ENCODE measurements at regions not wholly inside any gene's neighbourhood (a gene's known extent, or its start where the extent isn't known, plus 50 kb on each side); places are given as distances from the start of the nearest gene placed in this dataset.

DNA sequence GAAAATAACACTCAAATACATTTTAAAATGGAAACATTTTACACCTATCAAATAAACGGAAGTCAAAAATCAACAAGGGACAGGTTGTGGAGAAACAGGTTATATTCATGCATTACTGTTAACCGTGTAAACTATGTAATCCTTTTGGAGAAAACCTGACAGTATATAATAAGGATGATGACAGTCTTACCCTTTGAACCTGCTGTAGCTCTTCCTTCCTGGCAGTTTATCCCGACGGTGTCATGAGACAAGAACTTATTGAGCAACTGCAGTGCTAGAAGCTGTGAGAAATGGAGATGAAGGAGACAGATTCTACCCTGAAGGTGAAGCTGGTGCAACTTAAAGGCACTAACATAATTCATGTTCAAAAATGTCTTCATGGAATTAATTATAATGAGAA, 76.7 kb downstream of the PLEKHG1 start:
- Histone ChIP-seq H3K9ac (ENCODE audit: low read length) (no peak overlapping the region), H2BK120ac (ENCODE audit: insufficient read depth, low read length, poor library complexity) (no peak overlapping the region), H3K9me3 (ENCODE audit: insufficient read depth, low read depth, low read length) (no peaks in the 10 kb centered on the region), H4K12ac (ENCODE audit: low read depth, low read length) (no peak overlapping the region), H2BK12ac (ENCODE audit: low read length) (no peak overlapping the region), H3K18ac (ENCODE audit: low read length) (no peak overlapping the region), H2BK5ac (ENCODE audit: low read depth, low read length, poor library complexity) (no peak overlapping the region), H2AK5ac (ENCODE audit: low read length) (no peak overlapping the region), H3K27ac (ENCODE audit: low read depth, low read length) (no peak overlapping the region), H3K4ac (ENCODE audit: low read depth, low read length) (no peak overlapping the region), H3K14ac (ENCODE audit: low read length) (no peak overlapping the region), H3K27me3 (ENCODE audit: insufficient read depth, low read length) (no peaks in the 10 kb centered on the region), H3K36me3 (ENCODE audit: control insufficient read depth in 1 of 2, insufficient read depth in 2 of 2, low read length in 2 of 2) (no peaks in the 10 kb centered on the region), H3K79me1 (ENCODE audit: low read length) (no peaks in the 10 kb centered on the region), H3K4me1 (ENCODE audit: control insufficient read depth in 1 of 2, insufficient read depth in 2 of 2, low read length in 2 of 2) (no peaks in the 10 kb centered on the region), H3K4me3 (ENCODE audit: low read depth, low read length) (no peak overlapping the region), H3K4me2 (ENCODE audit: low read length) (no peak overlapping the region), H3K79me2 (ENCODE audit: control insufficient read depth, insufficient read depth, low read length, poor library complexity) (no peaks in the 10 kb centered on the region), H4K91ac (ENCODE audit: low read depth, low read length) (no peak overlapping the region), H2AFZ (ENCODE audit: insufficient read depth, low read length, poor library complexity) (no peak overlapping the region), H3K23ac (ENCODE audit: low read length) (no peak overlapping the region), H4K8ac (ENCODE audit: low read depth, low read length) (no peak overlapping the region)
- WGBS (ENCODE audit: extremely low coverage, insufficient coverage, insufficient read length), result no CpG with 5 or more reads among the region's 4 CpGs
- no peak for DNase-seq

DNA sequence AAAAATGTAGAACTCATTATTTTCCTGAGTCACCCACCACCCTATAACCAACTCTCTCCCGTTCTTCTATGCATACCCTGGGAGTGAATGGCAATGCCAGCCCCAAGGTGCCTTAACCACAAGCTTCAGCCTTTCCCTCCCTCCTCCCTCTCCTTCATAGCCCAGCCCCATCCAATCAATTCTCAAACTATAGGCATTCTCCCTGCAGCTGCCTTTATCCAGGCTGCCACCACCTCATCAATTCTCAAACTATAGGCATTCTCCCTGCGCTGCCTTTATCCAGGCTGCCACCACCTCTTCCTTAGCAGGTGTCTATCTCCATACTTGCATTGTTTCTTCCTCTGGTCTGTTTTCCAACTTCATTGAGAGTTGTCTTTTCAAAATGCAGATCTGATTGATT, 77.1 kb downstream of the PLEKHG1 start:
- no peak overlapping the region for H2AK5ac ChIP-seq (ENCODE audit: low read length)
- no peak overlapping the region for H2BK12ac ChIP-seq (ENCODE audit: low read length)
- no peak overlapping the region for H2BK5ac ChIP-seq (ENCODE audit: low read depth, low read length, poor library complexity)
- no peak overlapping the region for H3K27ac ChIP-seq (ENCODE audit: low read depth, low read length)
- H4K12ac ChIP-seq (ENCODE audit: low read depth, low read length), result no peak overlapping the region
- H3K23ac ChIP-seq (ENCODE audit: low read length), result no peak overlapping the region
- no peak overlapping the region for H3K9ac ChIP-seq (ENCODE audit: low read length)
- no peak overlapping the region for H2BK120ac ChIP-seq (ENCODE audit: insufficient read depth, low read length, poor library complexity)
- no peaks in the 10 kb centered on the region for H3K4me1 ChIP-seq (ENCODE audit: control insufficient read depth in 1 of 2, insufficient read depth in 2 of 2, low read length in 2 of 2)
- no peaks in the 10 kb centered on the region for H3K79me1 ChIP-seq (ENCODE audit: low read length)
- no peak overlapping the region for H4K8ac ChIP-seq (ENCODE audit: low read depth, low read length)
- no peak overlapping the region for H3K4me3 ChIP-seq (ENCODE audit: low read depth, low read length)
- no peak overlapping the region for H3K4me2 ChIP-seq (ENCODE audit: low read length)
- H3K36me3 ChIP-seq (ENCODE audit: control insufficient read depth in 1 of 2, insufficient read depth in 2 of 2, low read length in 2 of 2), result no peaks in the 10 kb centered on the region
- no peaks in the 10 kb centered on the region for H3K27me3 ChIP-seq (ENCODE audit: insufficient read depth, low read length)
- no CpG with 5 or more reads among the region's 2 CpGs for WGBS (ENCODE audit: extremely low coverage, insufficient coverage, insufficient read length)
- no peak overlapping the region for H3K14ac ChIP-seq (ENCODE audit: low read length)
- DNase-seq, result no peak
- no peaks in the 10 kb centered on the region for H3K9me3 ChIP-seq (ENCODE audit: insufficient read depth, low read depth, low read length)
- no peaks in the 10 kb centered on the region for H3K79me2 ChIP-seq (ENCODE audit: control insufficient read depth, insufficient read depth, low read length, poor library complexity)
- no peak overlapping the region for H3K4ac ChIP-seq (ENCODE audit: low read depth, low read length)
- no peak overlapping the region for H2AFZ ChIP-seq (ENCODE audit: insufficient read depth, low read length, poor library complexity)
- no peak overlapping the region for H4K91ac ChIP-seq (ENCODE audit: low read depth, low read length)
- H3K18ac ChIP-seq (ENCODE audit: low read length), result no peak overlapping the region

DNA sequence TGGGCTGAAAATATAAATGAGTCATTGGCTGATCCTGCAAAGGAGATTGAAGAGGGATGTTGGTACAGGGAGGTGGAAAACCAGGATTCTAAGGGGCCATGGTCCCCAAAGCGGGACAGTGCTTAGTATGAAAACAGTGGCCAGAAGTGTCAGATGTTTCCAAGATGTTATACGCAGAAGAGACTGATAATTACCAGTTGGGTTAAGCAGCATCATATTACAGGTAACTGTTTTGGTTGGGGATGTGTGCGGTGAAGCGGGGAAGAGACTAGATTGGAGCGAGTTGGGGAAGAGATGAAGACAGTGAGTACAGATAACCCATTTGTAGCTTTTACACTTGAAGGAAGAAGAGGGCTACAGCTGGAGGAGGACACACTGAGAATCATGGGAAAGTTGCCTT, 80.8 kb downstream of the PLEKHG1 start:
- H3K9me3 ChIP-seq (ENCODE audit: insufficient read depth, low read depth, low read length), result peaks cover 2% of the 10 kb centered on the region
- H2BK12ac ChIP-seq (ENCODE audit: low read length), result no peak overlapping the region
- DNase-seq, result no peak
- no peak overlapping the region for H3K18ac ChIP-seq (ENCODE audit: low read length)
- no peak overlapping the region for H3K23ac ChIP-seq (ENCODE audit: low read length)
- WGBS (ENCODE audit: extremely low coverage, insufficient coverage, insufficient read length), result 100% methylated on average over 3 of the region's 5 CpGs
- no peak overlapping the region for H2AK5ac ChIP-seq (ENCODE audit: low read length)
- no peak overlapping the region for H2BK120ac ChIP-seq (ENCODE audit: insufficient read depth, low read length, poor library complexity)
- H3K79me1 ChIP-seq (ENCODE audit: low read length), result no peaks in the 10 kb centered on the region
- H4K91ac ChIP-seq (ENCODE audit: low read depth, low read length), result no peak overlapping the region
- H3K4me1 ChIP-seq (ENCODE audit: control insufficient read depth in 1 of 2, insufficient read depth in 2 of 2, low read length in 2 of 2), result no peaks in the 10 kb centered on the region
- no peak overlapping the region for H4K8ac ChIP-seq (ENCODE audit: low read depth, low read length)
- no peaks in the 10 kb centered on the region for H3K27me3 ChIP-seq (ENCODE audit: insufficient read depth, low read length)
- no peaks in the 10 kb centered on the region for H3K79me2 ChIP-seq (ENCODE audit: control insufficient read depth, insufficient read depth, low read length, poor library complexity)
- no peak overlapping the region for H3K9ac ChIP-seq (ENCODE audit: low read length)
- H2AFZ ChIP-seq (ENCODE audit: insufficient read depth, low read length, poor library complexity), result no peak overlapping the region
- H3K36me3 ChIP-seq (ENCODE audit: control insufficient read depth in 1 of 2, insufficient read depth in 2 of 2, low read length in 2 of 2), result peaks cover 0 to 2% of the 10 kb centered on the region in 2 experiments
- H3K27ac ChIP-seq (ENCODE audit: low read depth, low read length), result no peak overlapping the region
- no peak overlapping the region for H4K12ac ChIP-seq (ENCODE audit: low read depth, low read length)
- no peak overlapping the region for H3K4ac ChIP-seq (ENCODE audit: low read depth, low read length)
- H3K4me2 ChIP-seq (ENCODE audit: low read length), result no peak overlapping the region
- no peak overlapping the region for H2BK5ac ChIP-seq (ENCODE audit: low read depth, low read length, poor library complexity)
- H3K4me3 ChIP-seq (ENCODE audit: low read depth, low read length), result no peak overlapping the region
- H3K14ac ChIP-seq (ENCODE audit: low read length), result no peak overlapping the region

DNA sequence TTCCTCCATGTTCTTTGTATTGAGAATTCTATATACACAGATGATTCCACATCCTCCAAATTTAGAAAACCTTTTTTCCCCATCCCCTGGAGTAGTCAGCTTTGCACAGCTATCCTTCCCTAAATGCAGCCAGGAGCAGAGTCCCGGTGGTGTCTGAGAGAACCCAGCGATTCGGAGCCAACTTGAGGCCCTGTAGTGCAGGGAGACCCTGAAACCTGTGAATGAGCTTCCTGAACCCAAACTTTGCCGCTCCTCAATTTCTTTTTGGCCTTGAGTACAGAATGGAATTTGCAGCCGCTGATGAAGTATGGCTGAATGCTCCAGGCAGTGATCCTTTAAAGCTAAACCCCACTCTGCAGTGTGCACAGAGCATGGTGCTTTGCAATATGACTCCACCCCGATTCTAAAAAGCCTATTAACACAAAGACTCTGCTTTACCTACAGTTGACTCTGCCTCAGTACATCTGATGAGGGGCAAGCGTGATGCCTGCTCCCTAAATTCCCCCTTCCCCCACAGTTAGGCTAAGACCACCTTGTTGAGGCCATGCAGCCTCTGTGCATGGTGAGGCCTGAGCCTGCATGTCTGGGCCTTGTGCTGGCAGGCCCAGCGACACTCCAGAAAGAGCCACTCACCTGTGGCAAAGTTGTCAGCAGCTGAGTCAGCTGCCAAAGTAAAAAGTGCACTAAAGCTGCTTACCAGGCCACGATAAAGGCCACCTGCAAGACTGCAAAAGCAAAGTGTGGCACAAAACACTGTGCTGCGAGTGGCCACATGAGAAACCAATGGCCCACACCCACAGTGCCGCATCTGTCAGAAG, 82.1 kb downstream of the PLEKHG1 start:
- H3K4me1 ChIP-seq (ENCODE audit: control insufficient read depth in 1 of 2, insufficient read depth in 2 of 2, low read length in 2 of 2), result no peaks in the 10 kb centered on the region
- H4K8ac ChIP-seq (ENCODE audit: low read depth, low read length), result no peak overlapping the region
- no peak overlapping the region for H2BK5ac ChIP-seq (ENCODE audit: low read depth, low read length, poor library complexity)
- DNase-seq, result no peak
- no peak overlapping the region for H4K12ac ChIP-seq (ENCODE audit: low read depth, low read length)
- H3K4me2 ChIP-seq (ENCODE audit: low read length), result no peak overlapping the region
- H3K9ac ChIP-seq (ENCODE audit: low read length), result no peak overlapping the region
- WGBS (ENCODE audit: extremely low coverage, insufficient coverage, insufficient read length), result no CpG with 5 or more reads among the region's 11 CpGs
- no peak overlapping the region for H2BK12ac ChIP-seq (ENCODE audit: low read length)
- H3K18ac ChIP-seq (ENCODE audit: low read length), result no peak overlapping the region
- H3K4me3 ChIP-seq (ENCODE audit: low read depth, low read length), result no peak overlapping the region
- H2AK5ac ChIP-seq (ENCODE audit: low read length), result no peak overlapping the region
- H4K91ac ChIP-seq (ENCODE audit: low read depth, low read length), result no peak overlapping the region
- no peak overlapping the region for H3K14ac ChIP-seq (ENCODE audit: low read length)
- no peak overlapping the region for H3K4ac ChIP-seq (ENCODE audit: low read depth, low read length)
- no peak overlapping the region for H3K23ac ChIP-seq (ENCODE audit: low read length)
- H3K27me3 ChIP-seq (ENCODE audit: insufficient read depth, low read length), result no peaks in the 10 kb centered on the region
- H2AFZ ChIP-seq (ENCODE audit: insufficient read depth, low read length, poor library complexity), result no peak overlapping the region
- H3K9me3 ChIP-seq (ENCODE audit: insufficient read depth, low read depth, low read length), result peaks cover 2% of the 10 kb centered on the region
- H3K79me1 ChIP-seq (ENCODE audit: low read length), result no peaks in the 10 kb centered on the region
- H2BK120ac ChIP-seq (ENCODE audit: insufficient read depth, low read length, poor library complexity), result no peak overlapping the region
- no peaks in the 10 kb centered on the region for H3K79me2 ChIP-seq (ENCODE audit: control insufficient read depth, insufficient read depth, low read length, poor library complexity)
- no peak overlapping the region for H3K27ac ChIP-seq (ENCODE audit: low read depth, low read length)
- H3K36me3 ChIP-seq (ENCODE audit: control insufficient read depth in 1 of 2, insufficient read depth in 2 of 2, low read length in 2 of 2), result peaks cover 0 to 2% of the 10 kb centered on the region in 2 experiments
